GM12878 (cell line): ENCODE measurements at regions not wholly inside any gene's neighbourhood (a gene's known extent, or its start where the extent isn't known, plus 50 kb on each side); places are given as distances from the start of the nearest gene placed in this dataset.
A peak's percentile ranks its signal among the peaks of the same experiment; 100 is the strongest.

Source experiments
- ATAC-seq: fragments of 200-7000 bp; cut with Tn5 transposase; 3 replicates; pipeline ENCODE4 v1.9.1; 2020; ENCODE audit warnings: mild to moderate bottlenecking, moderate library complexity
- BruUV-seq: library from RNA; stranded (reverse); fragments of 400-500 nt; replicated peaks from 2 replicates; lab custom pipeline; 2021; lab: Mats Ljungman, UMichigan
- CTCF ChIA-PET: fragments of 300-600 bp; sonication (Branson Sonifier 250); formaldehyde crosslinking; extraction: SDS; loops from one replicate; lab custom pipeline; 2021; ENCODE audit warnings: inconsistent platforms; lab: Yijun Ruan, JAX
- POLR2A ChIA-PET: fragments of 350-600 bp; formaldehyde crosslinking; extraction: SDS; loops from one replicate; lab custom pipeline; 2021; ENCODE audit warnings: inconsistent platforms; lab: Charles Lee
- RAD21 ChIA-PET: fragments of 300-600 bp; sonication (Branson Sonifier 250); formaldehyde crosslinking; loops from one replicate; lab custom pipeline; 2023; ENCODE audit warnings: antibody characterized with exemption; ENCODE audit not compliant: unreplicated experiment; lab: Charles Lee
- SMC1A ChIA-PET: fragments of 300-600 bp; sonication (Branson Sonifier 250); formaldehyde crosslinking; loops from one replicate; lab custom pipeline; 2023; ENCODE audit not compliant: unreplicated experiment, uncharacterized antibody; lab: Charles Lee
- DNase-seq: peaks from one replicate; pipeline ENCODE4 v3.0.0-alpha.2; 2011; ENCODE audit warnings: low read depth, low spot score
- FAIRE-seq: peaks from 3 replicates; lab custom pipeline; 2011; peaks lifted over from hg19 to GRCh38; lab: Jason Lieb, UNC
- H2AFZ ChIP-seq: 2 replicates; pipeline ENCODE4 v1.6.0; 2011; ENCODE audit warnings: low read depth, low read length, control low read depth; ENCODE audit not compliant: control insufficient read depth
- H3K27ac ChIP-seq: 2 replicates; pipeline ENCODE4 v1.5.1; 2011; ENCODE audit warnings: control low read depth; ENCODE audit not compliant: control insufficient read depth, insufficient read depth
- H3K27me3 ChIP-seq, 2 experiments: replicated peaks in 1 of 2; 2 replicates each; pipeline versions ENCODE4 v1.6.0 to v1.6.1; 2011; ENCODE audit warnings: low read length in 1 of 2; ENCODE audit not compliant: control insufficient read depth in 2 of 2, insufficient read depth in 2 of 2
- H3K36me3 ChIP-seq, 2 experiments: 2 replicates each; pipeline ENCODE4 v1.5.1; 2011; ENCODE audit warnings: low read length in 1 of 2; ENCODE audit not compliant: control insufficient read depth in 2 of 2, insufficient read depth in 2 of 2
- H3K4me1 ChIP-seq: 2 replicates; pipeline ENCODE4 v1.6.1; 2011; ENCODE audit warnings: mild to moderate bottlenecking, low read length, moderate library complexity, mixed read lengths; ENCODE audit not compliant: control insufficient read depth, insufficient read depth
- H3K4me2 ChIP-seq: 2 replicates; pipeline ENCODE4 v1.6.0; 2011; ENCODE audit warnings: control low read depth; ENCODE audit not compliant: control insufficient read depth, insufficient read depth
- H3K4me3 ChIP-seq: fragments of 200-600 bp; sonication (generic); 2 replicates; pipeline ENCODE4 v1.5.1; 2016
- H3K79me2 ChIP-seq: 2 replicates; pipeline ENCODE4 v1.6.0; 2011; ENCODE audit warnings: low read length; ENCODE audit not compliant: control insufficient read depth, insufficient read depth
- H3K9ac ChIP-seq: 2 replicates; pipeline ENCODE4 v1.8.0; 2011; ENCODE audit warnings: low read length, control low read depth, mixed read lengths; ENCODE audit not compliant: control insufficient read depth, insufficient read depth
- H3K9me3 ChIP-seq: replicated peaks from 3 replicates; pipeline ENCODE4 v1.5.1; 2011; ENCODE audit warnings: mild to moderate bottlenecking, low read length; ENCODE audit not compliant: control insufficient read depth, insufficient read depth
- H4K20me1 ChIP-seq: 2 replicates; pipeline ENCODE4 v1.6.0; 2011; ENCODE audit not compliant: control insufficient read depth, insufficient read depth
- MTA2 ChIP-seq: fragments of 450-650 bp; IDR thresholded peaks from 2 replicates; pipeline ENCODE4 v1.6.1; 2016; ENCODE audit warnings: low read depth, mild to moderate bottlenecking, moderate library complexity
- NFXL1 ChIP-seq: fragments of 450-650 bp; IDR thresholded peaks from 2 replicates; pipeline ENCODE4 v1.6.1; 2017; ENCODE audit warnings: antibody characterized with exemption, mild to moderate bottlenecking, borderline replicate concordance
- NR2C1 ChIP-seq: fragments of 450-650 bp; IDR thresholded peaks from 2 replicates; pipeline ENCODE4 v1.6.1; 2017; ENCODE audit warnings: antibody characterized with exemption, mild to moderate bottlenecking, moderate library complexity
- PAX8 ChIP-seq: fragments of 450-650 bp; IDR thresholded peaks from 2 replicates; pipeline ENCODE4 v1.6.1; 2017; ENCODE audit warnings: mild to moderate bottlenecking, moderate library complexity
- POLR2AphosphoS2 ChIP-seq: IDR thresholded peaks from 2 replicates; pipeline ENCODE4 v1.6.1; 2011; ENCODE audit warnings: low read depth, mild to moderate bottlenecking, low read length, improper control_type of control experiment, moderate library complexity
- RUNX3 ChIP-seq: IDR thresholded peaks from 2 replicates; pipeline ENCODE4 v1.6.1; 2012; ENCODE audit warnings: low read length, inconsistent platforms
- SP1 ChIP-seq: IDR thresholded peaks from one replicate; pipeline ENCODE4 v1.6.1; 2011; ENCODE audit warnings: low read depth, low read length
- SREBF1 ChIP-seq: IDR thresholded peaks from 2 replicates; pipeline ENCODE4 v1.6.1; 2012; ENCODE audit warnings: mild to moderate bottlenecking, low read length
- SUPT20H ChIP-seq: IDR thresholded peaks from 2 replicates; pipeline ENCODE4 v1.6.1; 2011; ENCODE audit warnings: low read depth, mild to moderate bottlenecking, low read length, moderate library complexity, borderline replicate concordance; ENCODE audit not compliant: control insufficient read depth
- TAF1 ChIP-seq: IDR thresholded peaks from 2 replicates; pipeline ENCODE4 v1.6.1; 2011; ENCODE audit warnings: mild to moderate bottlenecking, low read depth, low read length, borderline replicate concordance
- TCF12 ChIP-seq: IDR thresholded peaks from 2 replicates; pipeline ENCODE4 v1.6.1; 2011; ENCODE audit warnings: low read depth, mild to moderate bottlenecking, low read length
- WGBS: methylation state at CpG from one replicate; pipeline ENCODE4 v1.1.6; 2016; ENCODE audit warnings: low lambda C conversion rate; ENCODE audit not compliant: insufficient replicate concordance, insufficient coverage; ENCODE audit errors: missing lambda C conversion rate; 5-methylcytosine and 5-hydroxymethylcytosine counted together
- in situ Hi-C: fragments of 300-500 bp; cut with MboI; formaldehyde crosslinking; loops from 9 replicates; pipeline ENCODE4 v1.14.3; 2018; ENCODE audit warnings: mixed read lengths
- intact Hi-C: fragments of 100-400 bp; cut with micrococcal nuclease; formaldehyde crosslinking; loops from one replicate; pipeline ENCODE4 v1.14.2; 2022; ENCODE audit not compliant: unreplicated experiment
- TF ChIP-seq, protein P1 (sequence below): fragments of 450-650 bp; conservative IDR thresholded peaks from 2 replicates; pipeline ENCODE4 v1.6.1; 2017; ENCODE audit warnings: mild to moderate bottlenecking, moderate library complexity
- TF ChIP-seq, protein P2 (sequence below), 3 experiments: IDR thresholded peaks in 2 of 3; conservative IDR thresholded peaks in 1 of 3; 2 replicates each; pipeline ENCODE4 v1.5.1; 2011; ENCODE audit warnings: low read depth in 3 of 3, low read length in 3 of 3, mild to moderate bottlenecking in 3 of 3, control low read depth in 2 of 3, moderate library complexity in 2 of 3, inconsistent platforms in 1 of 3, mixed read lengths in 1 of 3; ENCODE audit not compliant: control insufficient read depth in 2 of 3, insufficient read depth in 1 of 3; ENCODE audit errors: extremely low read depth in 1 of 3
- TF ChIP-seq, protein P3 (sequence below): IDR thresholded peaks from 2 replicates; pipeline ENCODE4 v1.6.1; 2012; ENCODE audit warnings: low read depth, low read length, improper control_type of control experiment

- FAIRE-seq, result no peak
- H3K27me3 ChIP-seq, result no peaks in the 10 kb centered on the region
- peak overlapping the region; percentile 84; the same call in 1 of the 2 replicates for H2AFZ ChIP-seq
- ChIA-PET SMC1A (no interaction called here), POLR2A (no interaction called here), RAD21 (no interaction called here), CTCF (no interaction called here)
- BruUV-seq, result no TSS peak
- no peak overlapping the region for H3K27ac ChIP-seq
- no peaks in the 10 kb centered on the region for H3K79me2 ChIP-seq
- no peak overlapping the region for H3K4me3 ChIP-seq
- no peak overlapping the region for H3K9ac ChIP-seq
- intact Hi-C loops, result loop anchor here (5.0 kb wide), 1 partner anchor 316 kb away; the partner anchor contains the start of gene DDX59
- no peaks in the 10 kb centered on the region for H4K20me1 ChIP-seq
- no peak for DNase-seq
- in situ Hi-C loops, result no loop called here
- ATAC-seq, result no peak
- H3K36me3 ChIP-seq, result no peaks in the 10 kb centered on the region
- WGBS, result 62% methylated on average over 4 of the region's 4 CpGs
- H3K4me1 ChIP-seq, result peaks cover 30% of the 10 kb centered on the region
- no peaks in the 10 kb centered on the region for H3K9me3 ChIP-seq
- TF ChIP-seq NFXL1, result no peak
- H3K4me2 ChIP-seq, result peak overlapping the region; percentile 45
Measured at GRCh38 chr1:200351425-200351824, 58.4 kb downstream of the ZNF281 start.

GRCh38 chr1:200346700-200347099 lies 63.1 kb downstream of the ZNF281 start:
- in situ Hi-C loops, result no loop called here
- Histone ChIP-seq H3K27ac (no peak overlapping the region), H3K4me3 (no peak overlapping the region), H3K79me2 (no peaks in the 10 kb centered on the region), H3K4me1 (peaks cover 2% of the 10 kb centered on the region; the same call in 1 of the 2 replicates), H3K27me3 (no peaks in the 10 kb centered on the region), H3K9me3 (no peaks in the 10 kb centered on the region), H4K20me1 (no peaks in the 10 kb centered on the region), H3K9ac (no peak overlapping the region), H3K36me3 (no peaks in the 10 kb centered on the region), H2AFZ (no peak overlapping the region), H3K4me2 (no peak overlapping the region)
- no peak for ATAC-seq
- DNase-seq, result no peak
- WGBS, result 63% methylated on average over 7 of the region's 9 CpGs
- TF ChIP-seq MTA2, result no peak
- TF ChIP-seq NR2C1, result no peak
- TF ChIP-seq SP1, result no peak
- TF ChIP-seq SREBF1, result no peak
- no peak for TF ChIP-seq TCF12
- TF ChIP-seq SUPT20H, result no peak
- TF ChIP-seq RUNX3, result no peak
- TF ChIP-seq, protein P1, sequence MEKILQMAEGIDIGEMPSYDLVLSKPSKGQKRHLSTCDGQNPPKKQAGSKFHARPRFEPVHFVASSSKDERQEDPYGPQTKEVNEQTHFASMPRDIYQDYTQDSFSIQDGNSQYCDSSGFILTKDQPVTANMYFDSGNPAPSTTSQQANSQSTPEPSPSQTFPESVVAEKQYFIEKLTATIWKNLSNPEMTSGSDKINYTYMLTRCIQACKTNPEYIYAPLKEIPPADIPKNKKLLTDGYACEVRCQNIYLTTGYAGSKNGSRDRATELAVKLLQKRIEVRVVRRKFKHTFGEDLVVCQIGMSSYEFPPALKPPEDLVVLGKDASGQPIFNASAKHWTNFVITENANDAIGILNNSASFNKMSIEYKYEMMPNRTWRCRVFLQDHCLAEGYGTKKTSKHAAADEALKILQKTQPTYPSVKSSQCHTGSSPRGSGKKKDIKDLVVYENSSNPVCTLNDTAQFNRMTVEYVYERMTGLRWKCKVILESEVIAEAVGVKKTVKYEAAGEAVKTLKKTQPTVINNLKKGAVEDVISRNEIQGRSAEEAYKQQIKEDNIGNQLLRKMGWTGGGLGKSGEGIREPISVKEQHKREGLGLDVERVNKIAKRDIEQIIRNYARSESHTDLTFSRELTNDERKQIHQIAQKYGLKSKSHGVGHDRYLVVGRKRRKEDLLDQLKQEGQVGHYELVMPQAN, result no peak
- TF ChIP-seq TAF1, result no peak
- no peak for TF ChIP-seq PAX8
- no peak for TF ChIP-seq POLR2AphosphoS2
- TF ChIP-seq, protein P2, sequence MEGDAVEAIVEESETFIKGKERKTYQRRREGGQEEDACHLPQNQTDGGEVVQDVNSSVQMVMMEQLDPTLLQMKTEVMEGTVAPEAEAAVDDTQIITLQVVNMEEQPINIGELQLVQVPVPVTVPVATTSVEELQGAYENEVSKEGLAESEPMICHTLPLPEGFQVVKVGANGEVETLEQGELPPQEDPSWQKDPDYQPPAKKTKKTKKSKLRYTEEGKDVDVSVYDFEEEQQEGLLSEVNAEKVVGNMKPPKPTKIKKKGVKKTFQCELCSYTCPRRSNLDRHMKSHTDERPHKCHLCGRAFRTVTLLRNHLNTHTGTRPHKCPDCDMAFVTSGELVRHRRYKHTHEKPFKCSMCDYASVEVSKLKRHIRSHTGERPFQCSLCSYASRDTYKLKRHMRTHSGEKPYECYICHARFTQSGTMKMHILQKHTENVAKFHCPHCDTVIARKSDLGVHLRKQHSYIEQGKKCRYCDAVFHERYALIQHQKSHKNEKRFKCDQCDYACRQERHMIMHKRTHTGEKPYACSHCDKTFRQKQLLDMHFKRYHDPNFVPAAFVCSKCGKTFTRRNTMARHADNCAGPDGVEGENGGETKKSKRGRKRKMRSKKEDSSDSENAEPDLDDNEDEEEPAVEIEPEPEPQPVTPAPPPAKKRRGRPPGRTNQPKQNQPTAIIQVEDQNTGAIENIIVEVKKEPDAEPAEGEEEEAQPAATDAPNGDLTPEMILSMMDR (IDR thresholded peaks at IDR 0.05 in 2 of 3, conservative IDR thresholded peaks at IDR 0.05 in 1 of 3; ENCODE audit: control insufficient read depth in 2 of 3, extremely low read depth in 1 of 3, insufficient read depth in 1 of 3, low read depth in 3 of 3, low read length in 3 of 3), result no peak
- TF ChIP-seq, protein P3, sequence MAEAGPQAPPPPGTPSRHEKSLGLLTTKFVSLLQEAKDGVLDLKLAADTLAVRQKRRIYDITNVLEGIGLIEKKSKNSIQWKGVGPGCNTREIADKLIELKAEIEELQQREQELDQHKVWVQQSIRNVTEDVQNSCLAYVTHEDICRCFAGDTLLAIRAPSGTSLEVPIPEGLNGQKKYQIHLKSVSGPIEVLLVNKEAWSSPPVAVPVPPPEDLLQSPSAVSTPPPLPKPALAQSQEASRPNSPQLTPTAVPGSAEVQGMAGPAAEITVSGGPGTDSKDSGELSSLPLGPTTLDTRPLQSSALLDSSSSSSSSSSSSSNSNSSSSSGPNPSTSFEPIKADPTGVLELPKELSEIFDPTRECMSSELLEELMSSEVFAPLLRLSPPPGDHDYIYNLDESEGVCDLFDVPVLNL, result no peak
- ChIA-PET SMC1A (no interaction called here), CTCF (no interaction called here), RAD21 (no interaction called here), POLR2A (no interaction called here)
- no peak for FAIRE-seq
- no TSS peak for BruUV-seq
- intact Hi-C loops, result no loop called here
